ENCODE measurements at regions not wholly inside any gene's neighbourhood (a gene's known extent, or its start where the extent isn't known, plus 50 kb on each side); places are given as distances from the start of the nearest gene placed in this dataset.

- Histone ChIP-seq H3K36me3 (ENCODE audit: insufficient read depth, low read length) (no peaks in the 10 kb centered on the region), H3K27me3 (ENCODE audit: insufficient read depth, low read length, poor library complexity, severe bottlenecking) (no peaks in the 10 kb centered on the region), H3K4me1 (ENCODE audit: insufficient read depth, low read length, poor library complexity, severe bottlenecking) (no peaks in the 10 kb centered on the region), H3K4me3 (ENCODE audit: low read length, poor library complexity, severe bottlenecking) (no peak overlapping the region), H3K9me3 (ENCODE audit: insufficient read depth, low read depth, low read length) (no peaks in the 10 kb centered on the region), H3K4me2 (ENCODE audit: low read depth, low read length, poor library complexity, severe bottlenecking) (no peak overlapping the region), H3K9ac (ENCODE audit: low read depth, low read length, poor library complexity, severe bottlenecking) (no peak overlapping the region), H3K9me2 (replicated peaks; ENCODE audit: low read depth, low read length) (no peaks in the 10 kb centered on the region), H3F3A (ENCODE audit: low read depth) (no peaks in the 10 kb centered on the region), H2AFZ (ENCODE audit: low read length) (no peak overlapping the region), H3K79me2 (ENCODE audit: insufficient read depth, low read length) (no peaks in the 10 kb centered on the region), H4K20me1 (ENCODE audit: insufficient read depth, low read length, poor library complexity, severe bottlenecking) (no peaks in the 10 kb centered on the region)
- TF ChIP-seq CTCF (conservative IDR thresholded peaks at IDR 0.05; ENCODE audit: low read length) (no peak), EZH2phosphoT487 (IDR thresholded peaks at IDR 0.05; ENCODE audit: borderline replicate concordance) (no peak)
Measured at GRCh38 chr4:17286752-17287460, 225.0 kb downstream of the QDPR start.

DNA sequence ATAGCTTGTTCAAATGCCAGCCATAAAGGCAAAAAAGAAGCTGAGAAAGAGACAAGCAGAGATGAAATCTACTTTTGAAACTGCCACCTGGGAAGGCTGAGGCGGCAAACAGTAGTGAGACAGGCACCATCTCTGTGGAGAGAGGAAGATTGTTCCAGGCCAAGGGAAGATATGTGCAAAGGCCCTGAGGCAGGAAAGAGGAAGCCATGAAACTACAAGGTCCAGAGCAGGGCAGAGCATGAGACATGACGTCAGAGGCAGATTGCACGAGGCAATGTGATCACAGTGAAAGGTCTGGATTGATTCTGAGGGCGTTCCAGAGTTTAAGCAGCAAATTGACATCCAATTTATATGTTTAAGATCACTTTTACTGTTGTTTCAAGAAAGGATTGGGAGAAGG lies 226.1 kb downstream of the QDPR start:
- Histone ChIP-seq H3K4me1 (ENCODE audit: insufficient read depth, low read length, poor library complexity, severe bottlenecking) (no peaks in the 10 kb centered on the region), H3K9me3 (ENCODE audit: insufficient read depth, low read depth, low read length) (no peaks in the 10 kb centered on the region), H3F3A (ENCODE audit: low read depth) (no peaks in the 10 kb centered on the region), H3K36me3 (ENCODE audit: insufficient read depth, low read length) (no peaks in the 10 kb centered on the region), H2AFZ (ENCODE audit: low read length) (no peak overlapping the region), H3K4me2 (ENCODE audit: low read depth, low read length, poor library complexity, severe bottlenecking) (no peak overlapping the region), H3K4me3 (ENCODE audit: low read length, poor library complexity, severe bottlenecking) (no peak overlapping the region), H3K79me2 (ENCODE audit: insufficient read depth, low read length) (no peaks in the 10 kb centered on the region), H3K9ac (ENCODE audit: low read depth, low read length, poor library complexity, severe bottlenecking) (no peak overlapping the region), H4K20me1 (ENCODE audit: insufficient read depth, low read length, poor library complexity, severe bottlenecking) (no peaks in the 10 kb centered on the region), H3K27me3 (ENCODE audit: insufficient read depth, low read length, poor library complexity, severe bottlenecking) (no peaks in the 10 kb centered on the region), H3K9me2 (replicated peaks; ENCODE audit: low read depth, low read length) (no peaks in the 10 kb centered on the region)
- no peak for TF ChIP-seq CTCF (conservative IDR thresholded peaks at IDR 0.05; ENCODE audit: low read length)
- TF ChIP-seq EZH2phosphoT487 (IDR thresholded peaks at IDR 0.05; ENCODE audit: borderline replicate concordance) = no peak

DNA sequence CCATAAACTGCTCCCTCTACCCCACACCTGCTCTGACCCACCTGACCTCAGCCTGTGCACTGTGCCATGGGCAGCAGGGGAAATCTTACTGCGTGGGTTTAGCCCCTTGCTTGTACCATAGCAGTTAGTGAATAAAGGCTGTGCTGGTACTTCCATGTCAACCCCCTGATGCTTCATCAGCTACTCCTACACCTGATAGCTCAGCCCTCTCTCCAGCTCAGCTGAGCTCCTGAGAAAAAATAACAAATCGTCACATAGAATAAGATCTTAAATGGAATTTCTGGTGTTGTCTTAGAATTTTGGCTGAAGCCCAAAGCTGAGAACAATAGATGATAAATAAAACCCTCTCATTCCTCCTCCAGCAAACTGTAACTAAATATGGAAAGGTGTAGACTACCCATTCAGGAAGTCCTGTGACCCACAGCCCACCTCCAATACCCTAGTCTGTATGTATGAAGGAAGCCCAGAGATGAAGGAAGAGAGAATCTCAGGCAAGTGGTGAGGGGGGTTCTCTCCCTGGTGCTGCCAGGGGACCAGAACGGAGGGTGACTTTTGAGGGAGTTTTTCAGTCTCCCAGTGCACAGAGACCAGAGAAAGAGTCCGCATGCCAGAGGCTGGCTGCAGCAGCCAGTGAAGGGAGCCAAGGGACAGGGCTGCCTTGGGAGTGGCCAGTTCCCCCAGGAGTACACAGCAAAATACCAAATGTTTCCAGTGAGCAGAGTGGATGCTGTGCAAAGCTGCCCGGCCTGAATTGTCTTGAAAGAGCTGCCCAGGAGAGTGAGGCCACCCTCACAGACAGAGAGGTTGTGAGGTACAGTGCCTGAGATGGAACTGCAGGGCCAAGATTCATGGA lies 227.3 kb downstream of the QDPR start:
- Histone ChIP-seq H2AFZ (ENCODE audit: low read length) (no peak overlapping the region), H3K4me2 (ENCODE audit: low read depth, low read length, poor library complexity, severe bottlenecking) (no peak overlapping the region)
- TF ChIP-seq CTCF (conservative IDR thresholded peaks at IDR 0.05; ENCODE audit: low read length) = no peak
- TF ChIP-seq EZH2phosphoT487 (IDR thresholded peaks at IDR 0.05; ENCODE audit: borderline replicate concordance) = no peak

More for the DNA sequence above, 227.3 kb downstream of the QDPR start:
- Histone ChIP-seq H3K9me3 (ENCODE audit: insufficient read depth, low read depth, low read length) (no peaks in the 10 kb centered on the region), H3K9ac (ENCODE audit: low read depth, low read length, poor library complexity, severe bottlenecking) (no peak overlapping the region), H3K36me3 (ENCODE audit: insufficient read depth, low read length) (no peaks in the 10 kb centered on the region), H3K79me2 (ENCODE audit: insufficient read depth, low read length) (no peaks in the 10 kb centered on the region), H3K4me1 (ENCODE audit: insufficient read depth, low read length, poor library complexity, severe bottlenecking) (no peaks in the 10 kb centered on the region), H3F3A (ENCODE audit: low read depth) (no peaks in the 10 kb centered on the region), H3K27me3 (ENCODE audit: insufficient read depth, low read length, poor library complexity, severe bottlenecking) (no peaks in the 10 kb centered on the region), H3K4me3 (ENCODE audit: low read length, poor library complexity, severe bottlenecking) (no peak overlapping the region), H3K9me2 (replicated peaks; ENCODE audit: low read depth, low read length) (no peaks in the 10 kb centered on the region), H4K20me1 (ENCODE audit: insufficient read depth, low read length, poor library complexity, severe bottlenecking) (no peaks in the 10 kb centered on the region)

Measured in Loucy (cell line).